ENCODE measurements at regions not wholly inside any gene's neighbourhood (a gene's known extent, or its start where the extent isn't known, plus 50 kb on each side); places are given as distances from the start of the nearest gene placed in this dataset.

DNA sequence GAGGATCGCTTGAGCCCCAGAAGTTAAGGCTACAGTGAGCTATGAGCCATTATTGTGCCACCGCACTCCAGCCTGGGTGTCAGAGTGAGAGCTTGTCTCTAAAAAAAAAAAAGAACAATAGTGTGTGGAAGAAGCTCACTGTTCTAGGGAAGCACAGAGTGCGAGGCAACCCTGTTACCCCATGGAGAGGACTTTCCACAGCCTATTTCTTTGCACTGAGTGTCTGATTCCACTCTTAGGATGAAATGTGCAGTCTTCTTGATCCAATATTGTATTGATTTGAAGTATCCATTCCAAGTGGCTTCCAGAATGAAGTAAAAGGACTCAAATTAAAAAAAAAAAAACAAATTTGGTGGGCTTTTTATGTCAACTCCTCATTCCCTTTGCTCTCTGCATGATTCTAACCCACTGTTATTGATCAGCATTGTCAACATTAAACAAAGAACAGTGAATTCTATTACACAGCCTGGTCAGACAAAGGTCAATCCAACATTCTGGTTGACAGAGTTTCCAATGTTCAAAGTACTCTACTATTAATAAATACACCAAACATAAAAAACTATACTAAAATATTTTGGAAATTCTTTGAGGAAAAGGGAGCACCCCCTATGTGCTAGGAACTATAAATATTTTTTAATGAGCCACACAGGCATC lies 150.2 kb upstream of the PTPRG start:
- H3K27me3 ChIP-seq (ENCODE audit: control insufficient read depth, insufficient read depth, low read length): no peaks in the 10 kb centered on the region
- no peaks in the 10 kb centered on the region for H3K36me3 ChIP-seq (ENCODE audit: control insufficient read depth, insufficient read depth, low read length)
- FAIRE-seq: no peak
- no peak for DNase-seq (ENCODE audit: low read depth)
- H3K4me3 ChIP-seq (ENCODE audit: low read depth, low read length): no peak overlapping the region
- TF ChIP-seq, protein P1, sequence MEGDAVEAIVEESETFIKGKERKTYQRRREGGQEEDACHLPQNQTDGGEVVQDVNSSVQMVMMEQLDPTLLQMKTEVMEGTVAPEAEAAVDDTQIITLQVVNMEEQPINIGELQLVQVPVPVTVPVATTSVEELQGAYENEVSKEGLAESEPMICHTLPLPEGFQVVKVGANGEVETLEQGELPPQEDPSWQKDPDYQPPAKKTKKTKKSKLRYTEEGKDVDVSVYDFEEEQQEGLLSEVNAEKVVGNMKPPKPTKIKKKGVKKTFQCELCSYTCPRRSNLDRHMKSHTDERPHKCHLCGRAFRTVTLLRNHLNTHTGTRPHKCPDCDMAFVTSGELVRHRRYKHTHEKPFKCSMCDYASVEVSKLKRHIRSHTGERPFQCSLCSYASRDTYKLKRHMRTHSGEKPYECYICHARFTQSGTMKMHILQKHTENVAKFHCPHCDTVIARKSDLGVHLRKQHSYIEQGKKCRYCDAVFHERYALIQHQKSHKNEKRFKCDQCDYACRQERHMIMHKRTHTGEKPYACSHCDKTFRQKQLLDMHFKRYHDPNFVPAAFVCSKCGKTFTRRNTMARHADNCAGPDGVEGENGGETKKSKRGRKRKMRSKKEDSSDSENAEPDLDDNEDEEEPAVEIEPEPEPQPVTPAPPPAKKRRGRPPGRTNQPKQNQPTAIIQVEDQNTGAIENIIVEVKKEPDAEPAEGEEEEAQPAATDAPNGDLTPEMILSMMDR (IDR thresholded peaks at IDR 0.05; ENCODE audit: insufficient read depth, low read length, severe bottlenecking): no peak

DNA sequence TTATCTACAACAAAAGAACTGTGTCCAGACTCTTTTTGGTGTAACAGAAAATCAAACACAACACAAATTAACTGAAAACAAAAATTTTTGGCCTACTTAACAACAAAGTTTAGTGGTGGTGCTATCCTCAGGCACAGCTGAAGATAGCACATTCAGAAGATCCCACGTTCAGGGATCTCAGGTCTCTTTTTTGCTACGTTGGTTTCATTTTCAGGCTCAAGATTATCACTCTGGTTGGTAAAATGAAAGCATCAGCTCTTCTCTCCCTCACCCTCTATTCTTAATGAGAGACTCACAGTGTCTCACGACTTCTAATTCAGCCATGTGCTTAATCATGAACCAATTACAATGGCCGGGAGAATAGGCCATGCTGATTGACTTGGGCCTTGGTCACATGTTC lies 146.9 kb upstream of the PTPRG start:
- Histone ChIP-seq H3K27me3 (ENCODE audit: control insufficient read depth, insufficient read depth, low read length) (no peaks in the 10 kb centered on the region), H3K4me3 (ENCODE audit: low read depth, low read length) (no peak overlapping the region), H3K36me3 (ENCODE audit: control insufficient read depth, insufficient read depth, low read length) (no peaks in the 10 kb centered on the region)
- no peak for FAIRE-seq
- TF ChIP-seq, protein P1 (IDR thresholded peaks at IDR 0.05; ENCODE audit: insufficient read depth, low read length, severe bottlenecking): no peak
- no peak for DNase-seq (ENCODE audit: low read depth)

DNA sequence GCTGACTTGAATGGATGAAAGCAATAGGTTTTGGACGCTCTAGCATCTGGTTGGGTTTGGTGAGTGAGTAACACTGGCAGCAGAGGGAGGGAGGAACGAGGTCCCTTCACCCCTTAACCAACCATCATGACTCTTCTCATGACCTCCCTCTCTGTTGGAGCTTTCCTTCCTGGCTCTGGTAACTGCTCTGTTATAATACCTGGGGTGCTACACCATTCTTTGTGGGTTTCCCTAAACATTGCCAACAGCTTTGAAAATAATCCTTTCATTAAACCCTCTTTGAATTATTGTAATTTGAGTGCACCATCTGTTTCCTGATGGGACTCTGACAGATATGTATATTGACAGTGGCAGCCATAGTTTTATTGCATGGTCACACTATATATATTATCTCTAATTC lies 146.2 kb upstream of the PTPRG start:
- H3K36me3 ChIP-seq (ENCODE audit: control insufficient read depth, insufficient read depth, low read length): no peaks in the 10 kb centered on the region
- TF ChIP-seq, protein P1 (IDR thresholded peaks at IDR 0.05; ENCODE audit: insufficient read depth, low read length, severe bottlenecking): no peak
- no peak overlapping the region for H3K4me3 ChIP-seq (ENCODE audit: low read depth, low read length)
- FAIRE-seq (no peak), DNase-seq (ENCODE audit: low read depth) (no peak)
- no peaks in the 10 kb centered on the region for H3K27me3 ChIP-seq (ENCODE audit: control insufficient read depth, insufficient read depth, low read length)

DNA sequence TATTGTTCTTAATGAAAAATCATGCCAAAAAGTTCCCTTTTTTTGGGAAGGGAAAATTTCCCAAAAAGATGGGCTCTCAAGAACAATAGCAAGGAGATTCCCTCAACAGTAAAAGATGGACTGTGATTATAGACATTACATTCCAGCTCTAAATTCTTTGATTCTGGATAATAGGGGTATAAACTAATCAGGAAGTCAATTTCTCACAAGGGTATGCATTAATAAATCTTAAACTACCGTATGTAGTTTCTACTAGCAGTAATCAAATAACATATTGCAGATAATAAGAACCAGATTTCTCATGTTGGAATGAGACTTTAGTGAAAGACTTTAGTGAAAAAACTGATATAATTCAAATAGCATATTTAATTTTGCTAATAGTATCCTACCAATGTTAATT lies 144.8 kb upstream of the PTPRG start:
- no peaks in the 10 kb centered on the region for H3K27me3 ChIP-seq (ENCODE audit: control insufficient read depth, insufficient read depth, low read length)
- DNase-seq (ENCODE audit: low read depth) (no peak), FAIRE-seq (no peak)
- TF ChIP-seq, protein P1 (IDR thresholded peaks at IDR 0.05; ENCODE audit: insufficient read depth, low read length, severe bottlenecking): no peak
- no peaks in the 10 kb centered on the region for H3K36me3 ChIP-seq (ENCODE audit: control insufficient read depth, insufficient read depth, low read length)
- no peak overlapping the region for H3K4me3 ChIP-seq (ENCODE audit: low read depth, low read length)

DNA sequence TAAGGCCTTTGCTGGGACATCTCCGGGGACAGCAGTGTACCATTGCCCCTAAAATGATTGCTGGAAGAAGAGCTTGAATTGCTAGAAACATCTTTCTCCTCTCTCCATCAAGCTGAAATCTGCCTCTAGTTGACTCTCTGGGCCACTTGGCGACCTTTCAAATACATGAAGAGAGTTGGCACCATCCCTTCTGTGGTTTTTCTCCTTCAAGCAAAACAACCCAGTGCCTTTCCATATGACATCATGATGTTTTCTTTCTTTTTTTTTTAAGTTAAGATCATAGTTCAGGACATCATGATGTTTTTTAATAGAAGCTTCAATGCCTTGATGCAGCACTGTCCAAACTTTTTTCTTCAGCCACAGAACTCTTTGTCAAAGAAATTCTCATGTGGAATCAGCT lies 144.0 kb upstream of the PTPRG start:
- Histone ChIP-seq H3K36me3 (ENCODE audit: control insufficient read depth, insufficient read depth, low read length) (no peaks in the 10 kb centered on the region), H3K4me3 (ENCODE audit: low read depth, low read length) (no peak overlapping the region), H3K27me3 (ENCODE audit: control insufficient read depth, insufficient read depth, low read length) (no peaks in the 10 kb centered on the region)
- no peak for FAIRE-seq
- no peak for DNase-seq (ENCODE audit: low read depth)
- TF ChIP-seq, protein P1 (IDR thresholded peaks at IDR 0.05; ENCODE audit: insufficient read depth, low read length, severe bottlenecking): no peak

DNA sequence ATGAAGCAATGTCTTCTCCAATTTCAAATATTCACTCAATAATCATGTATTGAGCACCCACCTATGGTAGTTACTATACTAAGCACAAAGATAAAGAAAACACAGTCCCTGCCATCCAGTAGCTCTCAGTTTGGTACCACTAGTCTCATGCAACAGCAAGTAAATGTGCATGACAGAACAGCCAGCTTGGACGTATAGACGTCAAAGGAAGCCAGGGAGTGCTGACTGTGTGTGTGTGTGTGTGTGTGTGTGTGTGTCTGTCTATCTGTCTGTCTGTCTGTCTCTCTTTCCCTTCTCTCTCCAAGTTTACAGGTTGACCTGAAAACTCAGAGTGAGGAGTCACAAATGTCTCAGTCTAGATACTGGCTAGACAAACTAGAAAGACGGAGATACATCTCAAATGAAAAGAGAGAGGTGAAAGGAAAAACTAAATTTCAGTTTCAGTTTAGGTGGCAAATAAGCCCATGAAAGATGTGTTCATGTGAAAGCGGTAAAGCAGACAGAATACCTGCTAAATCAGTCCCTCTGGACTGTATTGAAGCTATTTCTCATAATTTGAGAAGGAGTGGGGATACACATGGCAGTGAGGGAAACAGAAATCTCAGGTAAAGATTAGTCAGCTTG lies 141.1 kb upstream of the PTPRG start:
- DNase-seq (ENCODE audit: low read depth) (no peak), FAIRE-seq (no peak)
- H3K27me3 ChIP-seq (ENCODE audit: control insufficient read depth, insufficient read depth, low read length): no peaks in the 10 kb centered on the region
- TF ChIP-seq, protein P1 (IDR thresholded peaks at IDR 0.05; ENCODE audit: insufficient read depth, low read length, severe bottlenecking): no peak
- H3K4me3 ChIP-seq (ENCODE audit: low read depth, low read length): no peak overlapping the region
- no peaks in the 10 kb centered on the region for H3K36me3 ChIP-seq (ENCODE audit: control insufficient read depth, insufficient read depth, low read length)
